Keratinocyte (primary cell): ENCODE measurements at regions not wholly inside any gene's neighbourhood (a gene's known extent, or its start where the extent isn't known, plus 50 kb on each side); places are given as distances from the start of the nearest gene placed in this dataset.

Experiments
- DNase-seq: peaks from one replicate; pipeline ENCODE4 v3.0.0-alpha.2; 2011; ENCODE audit warnings: low read depth, missing footprints, low spot score
- FAIRE-seq: peaks from 2 replicates; lab custom pipeline; 2011; peaks lifted over from hg19 to GRCh38; lab: Jason Lieb, UNC
- H2AFZ ChIP-seq: 2 replicates; pipeline ENCODE4 v1.6.0; 2012; ENCODE audit warnings: low read length, control low read depth, inconsistent platforms; ENCODE audit not compliant: control insufficient read depth
- H3K27ac ChIP-seq: 2 replicates; pipeline ENCODE4 v1.5.1; 2011; ENCODE audit warnings: low read length; ENCODE audit not compliant: control insufficient read depth, insufficient read depth
- H3K27me3 ChIP-seq: 3 replicates; pipeline ENCODE4 v1.6.0; 2011; ENCODE audit warnings: low read length; ENCODE audit not compliant: control insufficient read depth, insufficient read depth; ENCODE audit errors: extremely low read depth
- H3K36me3 ChIP-seq, 2 experiments: 2 replicates in 1 of 2; 3 replicates in 1 of 2; pipeline ENCODE4 v1.5.1; 2011; ENCODE audit warnings: low read length in 2 of 2, mild to moderate bottlenecking in 1 of 2; ENCODE audit not compliant: control insufficient read depth in 2 of 2, insufficient read depth in 2 of 2; ENCODE audit errors: extremely low read depth in 1 of 2
- H3K4me1 ChIP-seq: 3 replicates; pipeline ENCODE4 v1.5.1; 2011; ENCODE audit warnings: low read length; ENCODE audit not compliant: control insufficient read depth, insufficient read depth; ENCODE audit errors: extremely low read depth
- H3K4me2 ChIP-seq: 3 replicates; pipeline ENCODE4 v1.6.0; 2011; ENCODE audit warnings: low read depth, low read length; ENCODE audit not compliant: control insufficient read depth, insufficient read depth; ENCODE audit errors: extremely low read depth
- H3K4me3 ChIP-seq, 3 experiments: fragments of 200-600 bp in 1 of 3; sonication (generic) in 1 of 3; 2 replicates in 2 of 3; 3 replicates in 1 of 3; pipeline ENCODE4 v1.5.1; 2011 to 2016; ENCODE audit warnings: low read length in 3 of 3, mild to moderate bottlenecking in 3 of 3, control low read depth in 2 of 3, inconsistent platforms in 1 of 3, low read depth in 1 of 3, mixed read lengths in 1 of 3, mixed run types in 1 of 3, moderate library complexity in 1 of 3; ENCODE audit not compliant: control insufficient read depth in 2 of 3, insufficient read depth in 2 of 3; ENCODE audit errors: extremely low read depth in 1 of 3
- H3K79me2 ChIP-seq: 2 replicates; pipeline ENCODE4 v1.6.0; 2012; ENCODE audit warnings: low read length; ENCODE audit not compliant: control insufficient read depth, insufficient read depth
- H3K9ac ChIP-seq: 3 replicates; pipeline ENCODE4 v1.6.0; 2011; ENCODE audit warnings: low read length; ENCODE audit not compliant: control insufficient read depth, insufficient read depth; ENCODE audit errors: extremely low read depth
- H3K9me1 ChIP-seq: 3 replicates; pipeline ENCODE4 v1.6.0; 2011; ENCODE audit warnings: low read length; ENCODE audit not compliant: control insufficient read depth, insufficient read depth; ENCODE audit errors: extremely low read depth
- H3K9me3 ChIP-seq: 2 replicates; pipeline ENCODE4 v1.5.1; 2012; ENCODE audit warnings: low read depth, low read length; ENCODE audit not compliant: control insufficient read depth
- H4K20me1 ChIP-seq: 3 replicates; pipeline ENCODE4 v1.6.0; 2011; ENCODE audit warnings: low read length; ENCODE audit not compliant: control insufficient read depth, insufficient read depth; ENCODE audit errors: extremely low read depth
- CTCF ChIP-seq, 3 experiments: IDR thresholded peaks in 1 of 3; conservative IDR thresholded peaks in 1 of 3; optimal IDR thresholded peaks in 1 of 3; 2 replicates in 2 of 3; 3 replicates in 1 of 3; pipeline versions ENCODE3 to v1.5.1; 2011; ENCODE audit warnings: low read length in 3 of 3, mild to moderate bottlenecking in 3 of 3, moderate library complexity in 2 of 3, control low read depth in 1 of 3, inconsistent platforms in 1 of 3; ENCODE audit not compliant: insufficient read depth in 2 of 3; ENCODE audit errors: extremely low read depth in 1 of 3
- EZH2 ChIP-seq: IDR thresholded peaks from one replicate; pipeline ENCODE4 v1.6.1; 2012; ENCODE audit warnings: inconsistent platforms, mild to moderate bottlenecking, low read length, moderate library complexity
- dilution Hi-C: fragments of 300-500 bp; cut with MboI; formaldehyde crosslinking; loops from one replicate; pipeline ENCODE4 v1.7.0; 2020; ENCODE audit warnings: low sequenced_read_pairs; ENCODE audit not compliant: extremely low pct_ligation_motif_present

- no peaks in the 10 kb centered on the region for H3K9me1 ChIP-seq
- dilution Hi-C loops = no loop called here
Measured at GRCh38 chr13:89486709-89487108, 1815.5 kb downstream of the SLITRK5 start.

GRCh38 chr13:89490661-89491060, 1819.5 kb downstream of the SLITRK5 start:
- no peak overlapping the region for H2AFZ ChIP-seq
- FAIRE-seq (no peak), DNase-seq (no peak)
- H3K4me3 ChIP-seq = no peak overlapping the region
- no peaks in the 10 kb centered on the region for H3K36me3 ChIP-seq
- H3K79me2 ChIP-seq = no peaks in the 10 kb centered on the region
- no peak overlapping the region for H3K27ac ChIP-seq
- TF ChIP-seq CTCF (optimal IDR thresholded peaks at IDR 0.05 in 1 of 3, IDR thresholded peaks at IDR 0.05 in 1 of 3, conservative IDR thresholded peaks at IDR 0.05 in 1 of 3; ENCODE audit: extremely low read depth in 1 of 3, insufficient read depth in 2 of 3, low read length in 3 of 3) = no peak
- TF ChIP-seq EZH2 = no peak
- H3K9me3 ChIP-seq = no peaks in the 10 kb centered on the region
- H3K27me3 ChIP-seq = no peaks in the 10 kb centered on the region
- no peaks in the 10 kb centered on the region for H4K20me1 ChIP-seq
- H3K4me1 ChIP-seq = no peaks in the 10 kb centered on the region
- no peaks in the 10 kb centered on the region for H3K9me1 ChIP-seq
- dilution Hi-C loops = no loop called here
- H3K9ac ChIP-seq = no peak overlapping the region
- no peak overlapping the region for H3K4me2 ChIP-seq

More at GRCh38 chr13:89486709-89487108, 1815.5 kb downstream of the SLITRK5 start:
- Histone ChIP-seq H3K9me3 (no peaks in the 10 kb centered on the region), H4K20me1 (no peaks in the 10 kb centered on the region), H3K4me2 (no peak overlapping the region), H3K27me3 (no peaks in the 10 kb centered on the region), H3K9ac (no peak overlapping the region), H3K36me3 (no peaks in the 10 kb centered on the region), H3K27ac (no peak overlapping the region), H3K4me3 (no peak overlapping the region), H3K4me1 (no peaks in the 10 kb centered on the region), H3K79me2 (no peaks in the 10 kb centered on the region), H2AFZ (no peak overlapping the region)
- FAIRE-seq (no peak), DNase-seq (no peak)
- TF ChIP-seq EZH2 (no peak), CTCF (optimal IDR thresholded peaks at IDR 0.05 in 1 of 3, IDR thresholded peaks at IDR 0.05 in 1 of 3, conservative IDR thresholded peaks at IDR 0.05 in 1 of 3; ENCODE audit: extremely low read depth in 1 of 3, insufficient read depth in 2 of 3, low read length in 3 of 3) (no peak)
